Fibroblast of mammary gland (primary cell): ENCODE measurements at regions not wholly inside any gene's neighbourhood (a gene's known extent, or its start where the extent isn't known, plus 50 kb on each side); places are given as distances from the start of the nearest gene placed in this dataset.

Experiments
- DNase-seq: peaks from one replicate; pipeline ENCODE4 v3.0.0-alpha.2; 2010; ENCODE audit warnings: low read depth
- H3K4me3 ChIP-seq: 2 replicates; pipeline ENCODE4 v1.5.1; 2011; ENCODE audit warnings: low read depth, mild to moderate bottlenecking, low read length, moderate library complexity; ENCODE audit not compliant: control insufficient read depth
- CTCF ChIP-seq: conservative IDR thresholded peaks from 2 replicates; pipeline ENCODE4 v1.5.1; 2011; ENCODE audit warnings: low read depth, low read length, inconsistent platforms; ENCODE audit not compliant: control insufficient read depth, insufficient read depth

GRCh38 chrX:38930474-38930873 lies 129.2 kb downstream of the MID1IP1 start:
- no peak for TF ChIP-seq CTCF
- H3K4me3 ChIP-seq = no peak overlapping the region
- DNase-seq = no peak

GRCh38 chrX:38935561-38935960 lies 134.3 kb downstream of the MID1IP1 start:
- H3K4me3 ChIP-seq = no peak overlapping the region
- TF ChIP-seq CTCF = no peak
- DNase-seq = no peak

- H3K4me3 ChIP-seq = no peak overlapping the region
- DNase-seq = peak; percentile 54
- TF ChIP-seq CTCF = no peak
Observed at GRCh38 chrX:38937400-38937799, 136.1 kb downstream of the MID1IP1 start.

- no peak for TF ChIP-seq CTCF
- H3K4me3 ChIP-seq = no peak overlapping the region
Observed at GRCh38 chrX:38937926-38938325, 136.7 kb downstream of the MID1IP1 start.

GRCh38 chrX:38939067-38939466 lies 137.8 kb downstream of the MID1IP1 start:
- no peak overlapping the region for H3K4me3 ChIP-seq
- DNase-seq = peak; percentile 96
- TF ChIP-seq CTCF = no peak

More at GRCh38 chrX:38937926-38938325, 136.7 kb downstream of the MID1IP1 start:
- DNase-seq = no peak

- DNase-seq = peak; percentile 57
- no peak overlapping the region for H3K4me3 ChIP-seq
- TF ChIP-seq CTCF = no peak
Observed at GRCh38 chrX:38940547-38940946, 139.3 kb downstream of the MID1IP1 start.

GRCh38 chrX:38941675-38942074 lies 140.4 kb downstream of the MID1IP1 start:
- no peak for TF ChIP-seq CTCF
- peak; percentile 76 for DNase-seq
- H3K4me3 ChIP-seq = no peak overlapping the region
